B cell (primary cell): ENCODE measurements at regions not wholly inside any gene's neighbourhood (a gene's known extent, or its start where the extent isn't known, plus 50 kb on each side); places are given as distances from the start of the nearest gene placed in this dataset.

Experiments used
- ATAC-seq: fragments of 200-7000 bp; cut with Tn5 transposase; one replicate; pipeline ENCODE4 v1.10.0; 2021; ENCODE audit warnings: low read depth, mild to moderate bottlenecking, moderate number of reproducible peaks, moderate library complexity
- CTCF ChIA-PET: fragments of 350-600 bp; sonication (Branson Sonifier 250); formaldehyde crosslinking; loops from one replicate; lab custom pipeline; 2021; ENCODE audit warnings: antibody characterized with exemption, inconsistent platforms; lab: Charles Lee
- POLR2A ChIA-PET: fragments of 350-600 bp; sonication (Branson Sonifier 250); formaldehyde crosslinking; loops from one replicate; lab custom pipeline; 2021; ENCODE audit warnings: antibody characterized with exemption; lab: Charles Lee
- DNase-seq: peaks from one replicate; pipeline ENCODE4 v3.0.0; 2013
- H2AFZ ChIP-seq: 2 replicates; pipeline ENCODE4 v1.6.1; 2012; ENCODE audit warnings: mild to moderate bottlenecking, low read depth, low read length; ENCODE audit not compliant: insufficient read depth, poor library complexity, severe bottlenecking
- H3K27ac ChIP-seq, 2 donors: 1 replicate in 1 of 2; 2 replicates in 1 of 2; pipeline ENCODE4 v1.5.1; 2012 to 2013; ENCODE audit warnings: low read length in 2 of 2, mild to moderate bottlenecking in 2 of 2, moderate library complexity in 1 of 2
- H3K27me3 ChIP-seq, 4 experiments: fragments of 200-600 bp in 1 of 4; sonication (generic) in 1 of 4; replicated peaks in 1 of 4; 1 replicate in 2 of 4; 2 replicates in 2 of 4; pipeline versions ENCODE4 v1.6.1 to v1.7.0; 2013 to 2016; ENCODE audit warnings: low read length in 3 of 4, mild to moderate bottlenecking in 2 of 4, mixed read lengths in 1 of 4, moderate library complexity in 1 of 4; ENCODE audit not compliant: insufficient read depth in 4 of 4, control insufficient read depth in 3 of 4; ENCODE audit errors: control extremely low read depth in 1 of 4
- H3K36me3 ChIP-seq, 2 experiments: replicated peaks in 1 of 2; 1 replicate in 1 of 2; 2 replicates in 1 of 2; pipeline versions ENCODE4 v1.6.1 to v1.7.1; 2013; ENCODE audit warnings: low read length in 1 of 2; ENCODE audit not compliant: insufficient read depth in 2 of 2, control insufficient read depth in 1 of 2; ENCODE audit errors: control extremely low read depth in 1 of 2, extremely low read depth in 1 of 2
- H3K4me1 ChIP-seq, 2 donors: fragments of 200-600 bp in 1 of 2; sonication (generic) in 1 of 2; 1 replicate in 1 of 2; 2 replicates in 1 of 2; pipeline versions ENCODE4 v1.5.1 to v1.6.1; 2013 to 2017; ENCODE audit warnings: low read length in 2 of 2; ENCODE audit not compliant: control insufficient read depth in 2 of 2, insufficient read depth in 2 of 2
- H3K4me2 ChIP-seq: replicated peaks from 2 replicates; pipeline ENCODE3; 2012; ENCODE audit warnings: mild to moderate bottlenecking, low read depth, low read length; ENCODE audit not compliant: poor library complexity, severe bottlenecking
- H3K4me3 ChIP-seq, 5 experiments: fragments of 200-600 bp in 1 of 5; sonication (generic) in 1 of 5; 1 replicate in 3 of 5; 2 replicates in 2 of 5; pipeline versions ENCODE4 v1.5.1 to v1.7.0; 2011 to 2016; ENCODE audit warnings: low read length in 4 of 5, mild to moderate bottlenecking in 4 of 5, low read depth in 2 of 5, control low read depth in 1 of 5, moderate library complexity in 1 of 5; ENCODE audit not compliant: insufficient read depth in 1 of 5; ENCODE audit errors: control extremely low read depth in 1 of 5, extremely low read depth in 1 of 5
- H3K79me2 ChIP-seq: fragments of 200-600 bp; sonication (generic); one replicate; pipeline ENCODE4 v1.6.0; 2016; ENCODE audit warnings: low read length; ENCODE audit not compliant: control insufficient read depth, insufficient read depth
- H3K9ac ChIP-seq: fragments of 200-600 bp; sonication (generic); 2 replicates; pipeline ENCODE4 v1.6.1; 2017; ENCODE audit warnings: mild to moderate bottlenecking, low read length, moderate library complexity
- H3K9me3 ChIP-seq, 3 donors: one replicate each; pipeline versions ENCODE4 v1.6.1 to v1.7.1; 2013; ENCODE audit warnings: low read length in 2 of 3; ENCODE audit not compliant: control insufficient read depth in 2 of 3, insufficient read depth in 1 of 3; ENCODE audit errors: control extremely low read depth in 1 of 3
- H4K20me1 ChIP-seq: 2 replicates; pipeline ENCODE4 v1.6.0; 2012; ENCODE audit warnings: mild to moderate bottlenecking, low read length; ENCODE audit not compliant: insufficient read depth, control insufficient read depth, poor library complexity, severe bottlenecking
- H3K27ac Mint-ChIP-seq: one replicate; pipeline ENCODE4 v1.8.0; 2021; ENCODE audit warnings: mixed read lengths
- H3K27me3 Mint-ChIP-seq: one replicate; pipeline ENCODE4 v1.8.0; 2021; ENCODE audit warnings: mixed read lengths
- H3K4me1 Mint-ChIP-seq: one replicate; pipeline ENCODE4 v1.8.0; 2021; ENCODE audit warnings: mixed read lengths
- H3K4me3 Mint-ChIP-seq: one replicate; pipeline ENCODE4 v1.8.0; 2021; ENCODE audit warnings: mixed read lengths
- H3K9me3 Mint-ChIP-seq: one replicate; pipeline ENCODE4 v1.8.0; 2022; ENCODE audit warnings: mixed read lengths; ENCODE audit not compliant: insufficient read depth
- CTCF ChIP-seq: fragments of 200-600 bp; IDR thresholded peaks from one replicate; pipeline ENCODE4 v1.8.0; 2022; ENCODE audit warnings: antibody characterized with exemption, mild to moderate bottlenecking
- EZH2 ChIP-seq: IDR thresholded peaks from 2 replicates; pipeline ENCODE4 v1.6.1; 2012; ENCODE audit warnings: borderline replicate concordance, low read depth, mild to moderate bottlenecking, moderate library complexity, low read length; ENCODE audit not compliant: insufficient read depth, poor library complexity, severe bottlenecking
- WGBS: methylation state at CpG from one replicate; pipeline ENCODE4 v1.1.5; 2013; ENCODE audit warnings: missing lambda C conversion rate; ENCODE audit not compliant: insufficient coverage; 5-methylcytosine and 5-hydroxymethylcytosine counted together
- intact Hi-C: fragments of 100-400 bp; cut with micrococcal nuclease; formaldehyde crosslinking; loops from one replicate; pipeline ENCODE4 v1.10.0; 2022

GRCh38 chr4:62168681-62169080, 968.6 kb downstream of the ADGRL3 start:
- no CpG with 5 or more reads among the region's 1 CpG for WGBS
- no peaks in the 10 kb centered on the region for H3K36me3 ChIP-seq

GRCh38 chr4:62162606-62163005, 962.5 kb downstream of the ADGRL3 start:
- DNase-seq (no peak), ATAC-seq (no peak)
- Histone ChIP-seq H3K9me3 (peaks cover 0 to 4% (median 1%) of the 10 kb centered on the region in 3 donors), H3K79me2 (no peaks in the 10 kb centered on the region), H3K4me2 (no peak overlapping the region), H3K36me3 (no peaks in the 10 kb centered on the region), H3K4me3 (no peak overlapping the region), H3K27me3 (no peaks in the 10 kb centered on the region), H3K9ac (no peak overlapping the region), H2AFZ (no peak overlapping the region), H4K20me1 (no peaks in the 10 kb centered on the region), H3K4me1 (no peaks in the 10 kb centered on the region), H3K27ac (no peak overlapping the region)
- Mint-ChIP-seq H3K4me3 (no peak overlapping the region), H3K27me3 (no peaks in the 10 kb centered on the region), H3K4me1 (no peaks in the 10 kb centered on the region), H3K9me3 (peaks cover 7% of the 10 kb centered on the region), H3K27ac (no peak overlapping the region)
- intact Hi-C loops: no loop called here
- TF ChIP-seq CTCF: no peak
- TF ChIP-seq EZH2: no peak
- POLR2A ChIA-PET: no interaction called here
- CTCF ChIA-PET: no interaction called here
- WGBS: no CpG with 5 or more reads among the region's 1 CpG

More at GRCh38 chr4:62168681-62169080, 968.6 kb downstream of the ADGRL3 start:
- peaks cover 5% of the 10 kb centered on the region for H3K9me3 Mint-ChIP-seq
- no peak overlapping the region for H3K4me3 Mint-ChIP-seq
- Histone ChIP-seq H3K4me1 (no peaks in the 10 kb centered on the region), H3K4me3 (no peak overlapping the region), H3K9ac (no peak overlapping the region), H3K4me2 (no peak overlapping the region), H4K20me1 (no peaks in the 10 kb centered on the region), H3K79me2 (no peaks in the 10 kb centered on the region), H2AFZ (no peak overlapping the region), H3K9me3 (peaks cover 0 to 1% (median 0%) of the 10 kb centered on the region in 3 donors), H3K27me3 (no peaks in the 10 kb centered on the region), H3K27ac (no peak overlapping the region)
- no peak for DNase-seq
- ATAC-seq: no peak
- intact Hi-C loops: no loop called here
- no peak overlapping the region for H3K27ac Mint-ChIP-seq
- no peak for TF ChIP-seq CTCF
- TF ChIP-seq EZH2: no peak
- POLR2A ChIA-PET: no interaction called here
- CTCF ChIA-PET: no interaction called here
- H3K4me1 Mint-ChIP-seq: no peaks in the 10 kb centered on the region
- H3K27me3 Mint-ChIP-seq: no peaks in the 10 kb centered on the region
